Stimulated activated CD4-positive, alpha-beta T cell treated with anti-CD3 and anti-CD28 coated beads, Interleukin-4, amount 100 ng/mL, for 1 hour (primary cell): ENCODE measurements at regions not wholly inside any gene's neighbourhood (a gene's known extent, or its start where the extent isn't known, plus 50 kb on each side); places are given as distances from the start of the nearest gene placed in this dataset.
"Not testable (repeated sequence)": the region's sequence is repeated elsewhere in the genome, so short reads cannot be mapped to it uniquely, and the experiment has no call there.

Experiments
- DNase-seq: peaks from one replicate; pipeline ENCODE4 v3.0.0-alpha.2; 2020

GRCh38 chr16:26395700-26396099 is 671.0 kb upstream of the C16orf82 start:
- no peak for DNase-seq

GRCh38 chr16:26396511-26397235 is 670.1 kb upstream of the C16orf82 start:
- no peak for DNase-seq

- DNase-seq, result no peak
Measured at GRCh38 chr16:26413780-26414179, 652.9 kb upstream of the C16orf82 start.

GRCh38 chr16:26419458-26419857 is 647.3 kb upstream of the C16orf82 start:
- DNase-seq, result not testable (repeated sequence)

GRCh38 chr16:26430618-26431017 is 636.1 kb upstream of the C16orf82 start:
- no peak for DNase-seq

GRCh38 chr16:26433807-26434206 is 632.9 kb upstream of the C16orf82 start:
- no peak for DNase-seq

GRCh38 chr16:26441178-26441577 is 625.5 kb upstream of the C16orf82 start:
- no peak for DNase-seq

- DNase-seq, result no peak
Measured at GRCh38 chr16:26442321-26442720, 624.4 kb upstream of the C16orf82 start.

GRCh38 chr16:26447570-26447969 is 619.2 kb upstream of the C16orf82 start:
- DNase-seq, result no peak

- DNase-seq, result no peak
Measured at GRCh38 chr16:26453215-26453614, 613.5 kb upstream of the C16orf82 start.

- no peak for DNase-seq
Measured at GRCh38 chr16:26454102-26454501, 612.6 kb upstream of the C16orf82 start.

GRCh38 chr16:26456074-26456473 is 610.7 kb upstream of the C16orf82 start:
- no peak for DNase-seq

- DNase-seq, result no peak
Measured at GRCh38 chr16:26457095-26457494, 609.6 kb upstream of the C16orf82 start.

- no peak for DNase-seq
Measured at GRCh38 chr16:26457882-26458281, 608.8 kb upstream of the C16orf82 start.

- no peak for DNase-seq
Measured at GRCh38 chr16:26464576-26465266, 602.0 kb upstream of the C16orf82 start.

GRCh38 chr16:26474405-26474804 is 592.3 kb upstream of the C16orf82 start:
- DNase-seq, result not testable (repeated sequence)

- DNase-seq, result no peak
Measured at GRCh38 chr16:26475596-26475995, 591.1 kb upstream of the C16orf82 start.

- no peak for DNase-seq
Measured at GRCh38 chr16:26491101-26491670, 575.5 kb upstream of the C16orf82 start.

- DNase-seq, result no peak
Measured at GRCh38 chr16:26491962-26492361, 574.8 kb upstream of the C16orf82 start.

- no peak for DNase-seq
Measured at GRCh38 chr16:26493751-26494150, 573.0 kb upstream of the C16orf82 start.

- DNase-seq, result no peak
Measured at GRCh38 chr16:26497896-26498295, 568.8 kb upstream of the C16orf82 start.

- DNase-seq, result no peak
Measured at GRCh38 chr16:26500326-26500725, 566.4 kb upstream of the C16orf82 start.

- DNase-seq, result no peak
Measured at GRCh38 chr16:26505496-26505895, 561.2 kb upstream of the C16orf82 start.

GRCh38 chr16:26508946-26509345 is 557.8 kb upstream of the C16orf82 start:
- DNase-seq, result not testable (repeated sequence)
